ENCODE measurements at regions not wholly inside any gene's neighbourhood (a gene's known extent, or its start where the extent isn't known, plus 50 kb on each side); places are given as distances from the start of the nearest gene placed in this dataset.
A peak's percentile ranks its signal among the peaks of the same experiment; 100 is the strongest.

- ChIA-PET CTCF (no interaction called here), POLR2A (ENCODE audit: unreplicated experiment) (no interaction called here)
- intact Hi-C loops (cut with micrococcal nuclease) = no loop called here
- Histone ChIP-seq H3K27ac (ENCODE audit: low read length) (no peak overlapping the region), H3F3A (ENCODE audit: low read length, unreplicated experiment) (no peaks in the 10 kb centered on the region), H3K4me2 (ENCODE audit: low read length) (no peak overlapping the region), H4K20me1 (ENCODE audit: low read length) (no peaks in the 10 kb centered on the region), H3K9ac (ENCODE audit: low read length) (no peak overlapping the region), H3K36me3 (ENCODE audit: low read depth, low read length) (no peaks in the 10 kb centered on the region), H2AFZ (ENCODE audit: low read length) (no peak overlapping the region), H3K27me3 (ENCODE audit: low read length) (no peaks in the 10 kb centered on the region), H3K4me1 (ENCODE audit: insufficient read depth, low read length) (peaks cover 9% of the 10 kb centered on the region), H3K9me2 (replicated peaks; ENCODE audit: low read length) (0 out of 2 replicates have a peak, but pooled peaks cover 3% of the 10 kb centered on the region), H3K9me3 (ENCODE audit: low read length) (no peaks in the 10 kb centered on the region; the same call in 1 of the 2 replicates), H3K4me3 (ENCODE audit: low read length) (no peak overlapping the region), H3K79me2 (ENCODE audit: low read length) (no peaks in the 10 kb centered on the region)
- no peak for TF ChIP-seq EZH2phosphoT487 (IDR thresholded peaks at IDR 0.05; ENCODE audit: borderline replicate concordance, low read length)
- no peak for TF ChIP-seq CTCF (conservative IDR thresholded peaks at IDR 0.05; ENCODE audit: low read depth, low read length)
- TF ChIP-seq EZH2 (IDR thresholded peaks at IDR 0.05; ENCODE audit: low read length, unreplicated experiment) = no peak
- no TSS peak for BruUV-seq (replicated peaks)
- ATAC-seq (no peak), DNase-seq (no peak)
Measured at GRCh38 chr14:40989260-40989659, 617.4 kb upstream of the LRFN5 start.

- ATAC-seq = peak; percentile 80
- Histone ChIP-seq H3K4me1 (ENCODE audit: insufficient read depth, low read length) (peaks cover 21% of the 10 kb centered on the region), H3K9ac (ENCODE audit: low read length) (no peak overlapping the region), H3F3A (ENCODE audit: low read length, unreplicated experiment) (no peaks in the 10 kb centered on the region), H3K4me2 (ENCODE audit: low read length) (peak overlapping the region; percentile 12), H3K27me3 (ENCODE audit: low read length) (no peaks in the 10 kb centered on the region), H4K20me1 (ENCODE audit: low read length) (no peaks in the 10 kb centered on the region), H3K27ac (ENCODE audit: low read length) (peak overlapping the region; percentile 42), H3K9me2 (replicated peaks; ENCODE audit: low read length) (0 out of 2 replicates have a peak, but pooled peaks cover 3% of the 10 kb centered on the region), H3K79me2 (ENCODE audit: low read length) (no peaks in the 10 kb centered on the region), H2AFZ (ENCODE audit: low read length) (no peak overlapping the region), H3K4me3 (ENCODE audit: low read length) (no peak overlapping the region), H3K9me3 (ENCODE audit: low read length) (no peaks in the 10 kb centered on the region; the same call in 1 of the 2 replicates), H3K36me3 (ENCODE audit: low read depth, low read length) (no peaks in the 10 kb centered on the region)
- intact Hi-C loops (cut with micrococcal nuclease) = no loop called here
- TF ChIP-seq EZH2phosphoT487 (IDR thresholded peaks at IDR 0.05; ENCODE audit: borderline replicate concordance, low read length) = no peak
- no peak for TF ChIP-seq CTCF (conservative IDR thresholded peaks at IDR 0.05; ENCODE audit: low read depth, low read length)
- no peak for TF ChIP-seq EZH2 (IDR thresholded peaks at IDR 0.05; ENCODE audit: low read length, unreplicated experiment)
- CTCF ChIA-PET = no interaction called here
- POLR2A ChIA-PET (ENCODE audit: unreplicated experiment) = interaction anchor here (0.6 kb wide), 1 partner anchor 1587 kb away, joined by 4 read pairs; no protein-coding TSS in a partner anchor
- no TSS peak for BruUV-seq (replicated peaks)
- DNase-seq = peak; percentile 62
Measured at GRCh38 chr14:40987481-40987880, 619.2 kb upstream of the LRFN5 start.

- Histone ChIP-seq H2AFZ (ENCODE audit: low read length) (no peak overlapping the region), H3K27ac (ENCODE audit: low read length) (peak overlapping the region; percentile 42; the same call in 1 of the 2 replicates), H3K9me3 (ENCODE audit: low read length) (no peaks in the 10 kb centered on the region; the same call in 1 of the 2 replicates), H3K79me2 (ENCODE audit: low read length) (no peaks in the 10 kb centered on the region), H3K27me3 (ENCODE audit: low read length) (no peaks in the 10 kb centered on the region), H3K9me2 (replicated peaks; ENCODE audit: low read length) (0 out of 2 replicates have a peak, but pooled peaks cover 3% of the 10 kb centered on the region), H3K4me3 (ENCODE audit: low read length) (no peak overlapping the region), H4K20me1 (ENCODE audit: low read length) (no peaks in the 10 kb centered on the region), H3F3A (ENCODE audit: low read length, unreplicated experiment) (no peaks in the 10 kb centered on the region), H3K36me3 (ENCODE audit: low read depth, low read length) (no peaks in the 10 kb centered on the region), H3K4me2 (ENCODE audit: low read length) (no peak overlapping the region), H3K4me1 (ENCODE audit: insufficient read depth, low read length) (peaks cover 21% of the 10 kb centered on the region), H3K9ac (ENCODE audit: low read length) (no peak overlapping the region)
- DNase-seq (peak; percentile 25), ATAC-seq (no peak)
- no peak for TF ChIP-seq EZH2phosphoT487 (IDR thresholded peaks at IDR 0.05; ENCODE audit: borderline replicate concordance, low read length)
- TF ChIP-seq EZH2 (IDR thresholded peaks at IDR 0.05; ENCODE audit: low read length, unreplicated experiment) = no peak
- TF ChIP-seq CTCF (conservative IDR thresholded peaks at IDR 0.05; ENCODE audit: low read depth, low read length) = no peak
- CTCF ChIA-PET = no interaction called here
- no TSS peak for BruUV-seq (replicated peaks)
- POLR2A ChIA-PET (ENCODE audit: unreplicated experiment) = no interaction called here
- intact Hi-C loops (cut with micrococcal nuclease) = no loop called here
Measured at GRCh38 chr14:40986655-40987054, 620.0 kb upstream of the LRFN5 start.
